Keratinocyte (primary cell): ENCODE measurements at regions not wholly inside any gene's neighbourhood (a gene's known extent, or its start where the extent isn't known, plus 50 kb on each side); places are given as distances from the start of the nearest gene placed in this dataset.

Experiments
- DNase-seq: peaks from one replicate; pipeline ENCODE4 v3.0.0-alpha.2; 2011; ENCODE audit warnings: low read depth, missing footprints, low spot score
- FAIRE-seq: peaks from 2 replicates; lab custom pipeline; 2011; peaks lifted over from hg19 to GRCh38; lab: Jason Lieb, UNC
- H2AFZ ChIP-seq: 2 replicates; pipeline ENCODE4 v1.6.0; 2012; ENCODE audit warnings: low read length, control low read depth, inconsistent platforms; ENCODE audit not compliant: control insufficient read depth
- H3K27ac ChIP-seq: 2 replicates; pipeline ENCODE4 v1.5.1; 2011; ENCODE audit warnings: low read length; ENCODE audit not compliant: control insufficient read depth, insufficient read depth
- H3K27me3 ChIP-seq: 3 replicates; pipeline ENCODE4 v1.6.0; 2011; ENCODE audit warnings: low read length; ENCODE audit not compliant: control insufficient read depth, insufficient read depth; ENCODE audit errors: extremely low read depth
- H3K36me3 ChIP-seq, 2 experiments: 2 replicates in 1 of 2; 3 replicates in 1 of 2; pipeline ENCODE4 v1.5.1; 2011; ENCODE audit warnings: low read length in 2 of 2, mild to moderate bottlenecking in 1 of 2; ENCODE audit not compliant: control insufficient read depth in 2 of 2, insufficient read depth in 2 of 2; ENCODE audit errors: extremely low read depth in 1 of 2
- H3K4me1 ChIP-seq: 3 replicates; pipeline ENCODE4 v1.5.1; 2011; ENCODE audit warnings: low read length; ENCODE audit not compliant: control insufficient read depth, insufficient read depth; ENCODE audit errors: extremely low read depth
- H3K4me2 ChIP-seq: 3 replicates; pipeline ENCODE4 v1.6.0; 2011; ENCODE audit warnings: low read depth, low read length; ENCODE audit not compliant: control insufficient read depth, insufficient read depth; ENCODE audit errors: extremely low read depth
- H3K4me3 ChIP-seq, 3 experiments: fragments of 200-600 bp in 1 of 3; sonication (generic) in 1 of 3; 2 replicates in 2 of 3; 3 replicates in 1 of 3; pipeline ENCODE4 v1.5.1; 2011 to 2016; ENCODE audit warnings: low read length in 3 of 3, mild to moderate bottlenecking in 3 of 3, control low read depth in 2 of 3, inconsistent platforms in 1 of 3, low read depth in 1 of 3, mixed read lengths in 1 of 3, mixed run types in 1 of 3, moderate library complexity in 1 of 3; ENCODE audit not compliant: control insufficient read depth in 2 of 3, insufficient read depth in 2 of 3; ENCODE audit errors: extremely low read depth in 1 of 3
- H3K79me2 ChIP-seq: 2 replicates; pipeline ENCODE4 v1.6.0; 2012; ENCODE audit warnings: low read length; ENCODE audit not compliant: control insufficient read depth, insufficient read depth
- H3K9ac ChIP-seq: 3 replicates; pipeline ENCODE4 v1.6.0; 2011; ENCODE audit warnings: low read length; ENCODE audit not compliant: control insufficient read depth, insufficient read depth; ENCODE audit errors: extremely low read depth
- H3K9me1 ChIP-seq: 3 replicates; pipeline ENCODE4 v1.6.0; 2011; ENCODE audit warnings: low read length; ENCODE audit not compliant: control insufficient read depth, insufficient read depth; ENCODE audit errors: extremely low read depth
- H3K9me3 ChIP-seq: 2 replicates; pipeline ENCODE4 v1.5.1; 2012; ENCODE audit warnings: low read depth, low read length; ENCODE audit not compliant: control insufficient read depth
- H4K20me1 ChIP-seq: 3 replicates; pipeline ENCODE4 v1.6.0; 2011; ENCODE audit warnings: low read length; ENCODE audit not compliant: control insufficient read depth, insufficient read depth; ENCODE audit errors: extremely low read depth
- CTCF ChIP-seq, 3 experiments: IDR thresholded peaks in 1 of 3; conservative IDR thresholded peaks in 1 of 3; optimal IDR thresholded peaks in 1 of 3; 2 replicates in 2 of 3; 3 replicates in 1 of 3; pipeline versions ENCODE3 to v1.5.1; 2011; ENCODE audit warnings: low read length in 3 of 3, mild to moderate bottlenecking in 3 of 3, moderate library complexity in 2 of 3, control low read depth in 1 of 3, inconsistent platforms in 1 of 3; ENCODE audit not compliant: insufficient read depth in 2 of 3; ENCODE audit errors: extremely low read depth in 1 of 3
- EZH2 ChIP-seq: IDR thresholded peaks from one replicate; pipeline ENCODE4 v1.6.1; 2012; ENCODE audit warnings: inconsistent platforms, mild to moderate bottlenecking, low read length, moderate library complexity
- dilution Hi-C: fragments of 300-500 bp; cut with MboI; formaldehyde crosslinking; loops from one replicate; pipeline ENCODE4 v1.7.0; 2020; ENCODE audit warnings: low sequenced_read_pairs; ENCODE audit not compliant: extremely low pct_ligation_motif_present

- Histone ChIP-seq H3K9me1 (no peaks in the 10 kb centered on the region), H3K27me3 (no peaks in the 10 kb centered on the region), H4K20me1 (no peaks in the 10 kb centered on the region), H3K36me3 (no peaks in the 10 kb centered on the region), H3K4me2 (no peak overlapping the region), H3K4me3 (no peak overlapping the region), H3K9ac (no peak overlapping the region), H2AFZ (no peak overlapping the region), H3K79me2 (no peaks in the 10 kb centered on the region), H3K9me3 (no peaks in the 10 kb centered on the region), H3K4me1 (no peaks in the 10 kb centered on the region), H3K27ac (no peak overlapping the region)
- dilution Hi-C loops: no loop called here
- DNase-seq (no peak), FAIRE-seq (no peak)
- TF ChIP-seq CTCF (optimal IDR thresholded peaks at IDR 0.05 in 1 of 3, IDR thresholded peaks at IDR 0.05 in 1 of 3, conservative IDR thresholded peaks at IDR 0.05 in 1 of 3; ENCODE audit: extremely low read depth in 1 of 3, insufficient read depth in 2 of 3, low read length in 3 of 3) (no peak), EZH2 (no peak)
Measured at GRCh38 chr4:135207531-135207930, 1005.9 kb upstream of the PABPC4L start.

GRCh38 chr4:135204311-135204710 is 1002.7 kb upstream of the PABPC4L start:
- DNase-seq (no peak), FAIRE-seq (no peak)
- H3K27me3 ChIP-seq: no peaks in the 10 kb centered on the region
- H3K9me3 ChIP-seq: no peaks in the 10 kb centered on the region
- no peak overlapping the region for H3K27ac ChIP-seq
- H3K9ac ChIP-seq: no peak overlapping the region
- dilution Hi-C loops: no loop called here
- no peaks in the 10 kb centered on the region for H3K79me2 ChIP-seq
- H3K4me3 ChIP-seq: no peak overlapping the region
- no peak overlapping the region for H2AFZ ChIP-seq
- no peaks in the 10 kb centered on the region for H3K36me3 ChIP-seq
- no peaks in the 10 kb centered on the region for H3K4me1 ChIP-seq
- H3K4me2 ChIP-seq: no peak overlapping the region
- TF ChIP-seq CTCF (optimal IDR thresholded peaks at IDR 0.05 in 1 of 3, IDR thresholded peaks at IDR 0.05 in 1 of 3, conservative IDR thresholded peaks at IDR 0.05 in 1 of 3; ENCODE audit: extremely low read depth in 1 of 3, insufficient read depth in 2 of 3, low read length in 3 of 3) (no peak), EZH2 (no peak)
- H4K20me1 ChIP-seq: no peaks in the 10 kb centered on the region
- no peaks in the 10 kb centered on the region for H3K9me1 ChIP-seq
